GM12875 (cell line): ENCODE measurements at regions not wholly inside any gene's neighbourhood (a gene's known extent, or its start where the extent isn't known, plus 50 kb on each side); places are given as distances from the start of the nearest gene placed in this dataset.
"Not testable (repeated sequence)": the region's sequence is repeated elsewhere in the genome, so short reads cannot be mapped to it uniquely, and the experiment has no call there.

Experiments used
- H3K4me3 ChIP-seq: one replicate; pipeline ENCODE4 v1.5.1; 2011; ENCODE audit warnings: low read depth, low read length, control low read depth
- CTCF ChIP-seq: IDR thresholded peaks from 2 replicates; pipeline ENCODE4 v1.5.1; 2011; ENCODE audit warnings: low read depth, mild to moderate bottlenecking, control low read depth, inconsistent platforms, low read length, moderate library complexity, borderline replicate concordance; ENCODE audit not compliant: insufficient read depth

GRCh38 chr6:14550410-14550809 is 432.8 kb downstream of the CD83 start:
- no peak for TF ChIP-seq CTCF
- H3K4me3 ChIP-seq: no peak overlapping the region

GRCh38 chr6:14550822-14551221 is 433.2 kb downstream of the CD83 start:
- no peak for TF ChIP-seq CTCF
- no peak overlapping the region for H3K4me3 ChIP-seq

- H3K4me3 ChIP-seq: not testable (repeated sequence)
These were observed 434.0 kb downstream of the CD83 start for GRCh38 chr6:14551601-14552000.

GRCh38 chr6:14552891-14553290 is 435.3 kb downstream of the CD83 start:
- H3K4me3 ChIP-seq: no peak overlapping the region
- no peak for TF ChIP-seq CTCF

- H3K4me3 ChIP-seq: no peak overlapping the region
- TF ChIP-seq CTCF: no peak
These were observed 435.9 kb downstream of the CD83 start for GRCh38 chr6:14553515-14553914.

GRCh38 chr6:14555804-14556203 is 438.2 kb downstream of the CD83 start:
- no peak for TF ChIP-seq CTCF
- no peak overlapping the region for H3K4me3 ChIP-seq

- no peak for TF ChIP-seq CTCF
- no peak overlapping the region for H3K4me3 ChIP-seq
These were observed 442.4 kb downstream of the CD83 start for GRCh38 chr6:14559746-14560536.

GRCh38 chr6:14561563-14561962 is 444.0 kb downstream of the CD83 start:
- H3K4me3 ChIP-seq: not testable (repeated sequence)
